22Rv1 (cell line): ENCODE measurements at regions not wholly inside any gene's neighbourhood (a gene's known extent, or its start where the extent isn't known, plus 50 kb on each side); places are given as distances from the start of the nearest gene placed in this dataset.

Experiments used
- H3K27ac ChIP-seq: fragments of 450-650 bp; 2 replicates; pipeline ENCODE4 v1.5.1; 2017
- CTCF ChIP-seq: fragments of 450-650 bp; IDR thresholded peaks from 2 replicates; pipeline ENCODE4 v1.5.1; 2017; ENCODE audit warnings: mild to moderate bottlenecking
- ZFX ChIP-seq: fragments of 450-650 bp; IDR thresholded peaks from 2 replicates; pipeline ENCODE4 v1.6.1; 2017; ENCODE audit warnings: antibody characterized with exemption, borderline replicate concordance

- TF ChIP-seq ZFX (no peak), CTCF (no peak)
- H3K27ac ChIP-seq, result no peak overlapping the region
These were observed 729.4 kb downstream of the MTRR start for GRCh38 chr5:8598356-8598755.

GRCh38 chr5:8598996-8599395 lies 730.0 kb downstream of the MTRR start:
- no peak for TF ChIP-seq CTCF
- TF ChIP-seq ZFX, result no peak
- H3K27ac ChIP-seq, result no peak overlapping the region

GRCh38 chr5:8600843-8601242 lies 731.9 kb downstream of the MTRR start:
- H3K27ac ChIP-seq, result no peak overlapping the region
- TF ChIP-seq ZFX (no peak), CTCF (no peak)

- no peak for TF ChIP-seq CTCF
- TF ChIP-seq ZFX, result no peak
- no peak overlapping the region for H3K27ac ChIP-seq
These were observed 732.9 kb downstream of the MTRR start for GRCh38 chr5:8601831-8602354.

DNA sequence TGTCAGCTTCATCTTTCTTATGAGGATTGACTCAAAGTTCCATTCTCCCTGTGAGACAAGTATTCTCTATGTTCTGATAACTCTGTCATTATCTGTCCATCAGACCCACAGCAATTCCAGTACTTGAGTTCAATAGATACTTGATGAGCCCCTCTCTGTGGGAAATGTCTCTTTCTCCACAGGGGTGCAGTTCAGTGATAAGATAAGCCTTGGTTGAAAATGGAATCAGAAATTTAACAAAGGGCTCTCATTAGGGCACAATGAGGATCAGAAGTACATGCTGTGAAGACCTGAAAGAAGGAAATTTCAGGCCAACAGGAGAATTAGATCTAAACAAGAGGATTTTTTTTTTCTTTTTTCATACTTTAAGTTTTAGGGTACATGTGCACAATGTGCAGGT lies 737.3 kb downstream of the MTRR start:
- H3K27ac ChIP-seq, result no peak overlapping the region
- TF ChIP-seq ZFX, result no peak
- no peak for TF ChIP-seq CTCF

DNA sequence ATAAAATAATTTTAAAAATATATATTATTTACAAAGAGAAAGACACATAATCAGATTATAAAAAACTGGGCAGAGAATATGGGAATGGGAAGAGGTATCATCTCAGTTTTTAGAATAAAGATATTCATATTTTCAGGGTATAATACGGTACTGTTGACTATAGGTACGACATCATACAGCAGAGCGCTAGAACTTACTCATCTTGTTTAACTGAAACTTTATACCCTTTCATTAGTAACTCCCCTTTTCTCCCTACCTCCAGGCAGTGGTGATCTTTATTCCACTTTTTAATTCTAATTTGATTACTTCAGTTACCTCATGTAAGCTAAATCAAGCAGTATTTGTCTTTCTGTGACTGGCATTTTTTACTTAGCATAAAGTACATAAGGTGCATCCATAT lies 742.1 kb downstream of the MTRR start:
- no peak for TF ChIP-seq CTCF
- no peak for TF ChIP-seq ZFX
- H3K27ac ChIP-seq, result no peak overlapping the region

- H3K27ac ChIP-seq, result peak overlapping the region; percentile 44; the same call in 1 of the 2 replicates
- TF ChIP-seq CTCF, result no peak
- TF ChIP-seq ZFX, result no peak
These were observed 744.2 kb downstream of the MTRR start for GRCh38 chr5:8613078-8613685.
